ENCODE measurements at regions not wholly inside any gene's neighbourhood (a gene's known extent, or its start where the extent isn't known, plus 50 kb on each side); places are given as distances from the start of the nearest gene placed in this dataset.

- no peaks in the 10 kb centered on the region for H3K9me3 ChIP-seq (ENCODE audit: control insufficient read depth, insufficient read depth, low read length)
- TF ChIP-seq CTCF (IDR thresholded peaks at IDR 0.05; ENCODE audit: low read depth, low read length) = no peak
- no peak overlapping the region for H3K27ac ChIP-seq (ENCODE audit: low read depth, low read length)
- ChIA-PET POLR2A (no interaction called here), CTCF (no interaction called here)
- H3K27me3 ChIP-seq (ENCODE audit: control insufficient read depth, insufficient read depth, low read length) = peaks cover 7% of the 10 kb centered on the region
- DNase-seq (ENCODE audit: low read depth, low spot score) = no peak
- no peak overlapping the region for H3K4me3 ChIP-seq (ENCODE audit: low read depth, low read length)
Measured at GRCh38 chr11:45482331-45482730, 183.1 kb downstream of the CHST1 start.

- Histone ChIP-seq H3K4me3 (ENCODE audit: low read depth, low read length) (no peak overlapping the region), H3K9me3 (ENCODE audit: control insufficient read depth, insufficient read depth, low read length) (no peaks in the 10 kb centered on the region), H3K27me3 (ENCODE audit: control insufficient read depth, insufficient read depth, low read length) (peaks cover 7% of the 10 kb centered on the region), H3K27ac (ENCODE audit: low read depth, low read length) (no peak overlapping the region)
- no peak for TF ChIP-seq CTCF (IDR thresholded peaks at IDR 0.05; ENCODE audit: low read depth, low read length)
- ChIA-PET POLR2A (no interaction called here), CTCF (no interaction called here)
- DNase-seq (ENCODE audit: low read depth, low spot score) = no peak
Measured at GRCh38 chr11:45481026-45481425, 184.4 kb downstream of the CHST1 start.

- ChIA-PET CTCF (no interaction called here), POLR2A (no interaction called here)
- DNase-seq (ENCODE audit: low read depth, low spot score) = no peak
- TF ChIP-seq CTCF (IDR thresholded peaks at IDR 0.05; ENCODE audit: low read depth, low read length) = no peak
- Histone ChIP-seq H3K27ac (ENCODE audit: low read depth, low read length) (no peak overlapping the region), H3K27me3 (ENCODE audit: control insufficient read depth, insufficient read depth, low read length) (peaks cover 4% of the 10 kb centered on the region), H3K4me3 (ENCODE audit: low read depth, low read length) (no peak overlapping the region), H3K9me3 (ENCODE audit: control insufficient read depth, insufficient read depth, low read length) (no peaks in the 10 kb centered on the region)
Measured at GRCh38 chr11:45477588-45477987, 187.8 kb downstream of the CHST1 start.

- CTCF ChIA-PET = no interaction called here
- POLR2A ChIA-PET = no interaction called here
- H3K27me3 ChIP-seq (ENCODE audit: control insufficient read depth, insufficient read depth, low read length) = peaks cover 2% of the 10 kb centered on the region
Measured at GRCh38 chr11:45476126-45476525, 189.3 kb downstream of the CHST1 start.

GRCh38 chr11:45475173-45475572, 189.0 kb upstream of the SYT13 start:
- TF ChIP-seq CTCF (IDR thresholded peaks at IDR 0.05; ENCODE audit: low read depth, low read length) = no peak
- DNase-seq (ENCODE audit: low read depth, low spot score) = no peak
- ChIA-PET POLR2A (no interaction called here), CTCF (interaction anchor here (1.0 kb wide), 1 partner anchor 103 kb away, joined by 3 read pairs; no protein-coding TSS in a partner anchor)
- Histone ChIP-seq H3K27ac (ENCODE audit: low read depth, low read length) (no peak overlapping the region), H3K4me3 (ENCODE audit: low read depth, low read length) (no peak overlapping the region), H3K9me3 (ENCODE audit: control insufficient read depth, insufficient read depth, low read length) (no peaks in the 10 kb centered on the region), H3K27me3 (ENCODE audit: control insufficient read depth, insufficient read depth, low read length) (no peaks in the 10 kb centered on the region)

More at GRCh38 chr11:45476126-45476525, 189.3 kb downstream of the CHST1 start:
- TF ChIP-seq CTCF (IDR thresholded peaks at IDR 0.05; ENCODE audit: low read depth, low read length) = no peak
- Histone ChIP-seq H3K27ac (ENCODE audit: low read depth, low read length) (no peak overlapping the region), H3K4me3 (ENCODE audit: low read depth, low read length) (no peak overlapping the region), H3K9me3 (ENCODE audit: control insufficient read depth, insufficient read depth, low read length) (no peaks in the 10 kb centered on the region)
- no peak for DNase-seq (ENCODE audit: low read depth, low spot score)
